PC-9 (cell line): ENCODE measurements at regions not wholly inside any gene's neighbourhood (a gene's known extent, or its start where the extent isn't known, plus 50 kb on each side); places are given as distances from the start of the nearest gene placed in this dataset.

Experiments used
- EZH2 ChIP-seq: fragments of 200-600 bp; sonication (generic); IDR thresholded peaks from 2 replicates; pipeline ENCODE4 v1.8.0; 2017; ENCODE audit warnings: antibody characterized with exemption, low read depth
- TF ChIP-seq, protein P1 (sequence below): fragments of 200-600 bp; sonication (generic); conservative IDR thresholded peaks from 2 replicates; pipeline ENCODE4 v1.6.1; 2017; ENCODE audit warnings: mixed run types, antibody characterized with exemption, mild to moderate bottlenecking, moderate library complexity

- TF ChIP-seq, protein P1, sequence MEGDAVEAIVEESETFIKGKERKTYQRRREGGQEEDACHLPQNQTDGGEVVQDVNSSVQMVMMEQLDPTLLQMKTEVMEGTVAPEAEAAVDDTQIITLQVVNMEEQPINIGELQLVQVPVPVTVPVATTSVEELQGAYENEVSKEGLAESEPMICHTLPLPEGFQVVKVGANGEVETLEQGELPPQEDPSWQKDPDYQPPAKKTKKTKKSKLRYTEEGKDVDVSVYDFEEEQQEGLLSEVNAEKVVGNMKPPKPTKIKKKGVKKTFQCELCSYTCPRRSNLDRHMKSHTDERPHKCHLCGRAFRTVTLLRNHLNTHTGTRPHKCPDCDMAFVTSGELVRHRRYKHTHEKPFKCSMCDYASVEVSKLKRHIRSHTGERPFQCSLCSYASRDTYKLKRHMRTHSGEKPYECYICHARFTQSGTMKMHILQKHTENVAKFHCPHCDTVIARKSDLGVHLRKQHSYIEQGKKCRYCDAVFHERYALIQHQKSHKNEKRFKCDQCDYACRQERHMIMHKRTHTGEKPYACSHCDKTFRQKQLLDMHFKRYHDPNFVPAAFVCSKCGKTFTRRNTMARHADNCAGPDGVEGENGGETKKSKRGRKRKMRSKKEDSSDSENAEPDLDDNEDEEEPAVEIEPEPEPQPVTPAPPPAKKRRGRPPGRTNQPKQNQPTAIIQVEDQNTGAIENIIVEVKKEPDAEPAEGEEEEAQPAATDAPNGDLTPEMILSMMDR, result peak; percentile 72
- TF ChIP-seq EZH2, result no peak
These were observed 256.8 kb downstream of the RNF152 start for GRCh38 chr18:61635901-61636528.
